MM.1S (cell line): ENCODE measurements at regions not wholly inside any gene's neighbourhood (a gene's known extent, or its start where the extent isn't known, plus 50 kb on each side); places are given as distances from the start of the nearest gene placed in this dataset.
A peak's percentile ranks its signal among the peaks of the same experiment; 100 is the strongest.

ENCODE experiments used
- DNase-seq: peaks from one replicate; pipeline ENCODE4 v3.0.0-alpha.2; 2015
- H2AFZ ChIP-seq: fragments of 300-600 bp; sonication (generic); 2 replicates; pipeline ENCODE4 v1.6.0; 2016; ENCODE audit warnings: antibody characterized with exemption, low read length
- H3F3A ChIP-seq: fragments of 300-600 bp; sonication (generic); 2 replicates; pipeline ENCODE4 v1.6.1; 2016; ENCODE audit warnings: mild to moderate bottlenecking, antibody characterized with exemption, low read length, moderate library complexity, mixed read lengths; ENCODE audit not compliant: insufficient read depth
- H3K27ac ChIP-seq: fragments of 300-600 bp; sonication (generic); 2 replicates; pipeline ENCODE4 v1.5.1; 2016; ENCODE audit warnings: mild to moderate bottlenecking, low read length
- H3K27me3 ChIP-seq: fragments of 300-600 bp; sonication (generic); replicated peaks from 2 replicates; pipeline ENCODE4 v1.6.0; 2016; ENCODE audit warnings: low read length; ENCODE audit not compliant: insufficient read depth
- H3K36me3 ChIP-seq: fragments of 300-600 bp; sonication (generic); replicated peaks from 2 replicates; pipeline ENCODE4 v1.6.1; 2016; ENCODE audit warnings: mild to moderate bottlenecking, low read length, mixed read lengths; ENCODE audit not compliant: insufficient read depth
- H3K4me1 ChIP-seq: fragments of 300-600 bp; sonication (generic); 2 replicates; pipeline ENCODE4 v1.6.1; 2016; ENCODE audit warnings: low read length, mixed read lengths
- H3K4me2 ChIP-seq: fragments of 300-600 bp; sonication (generic); 2 replicates; pipeline ENCODE4 v1.6.0; 2016; ENCODE audit warnings: low read depth, low read length
- H3K4me3 ChIP-seq: fragments of 300-600 bp; sonication (generic); 2 replicates; pipeline ENCODE4 v1.5.1; 2016; ENCODE audit warnings: low read length, mixed read lengths
- H3K79me2 ChIP-seq: fragments of 300-600 bp; sonication (generic); 2 replicates; pipeline ENCODE4 v1.6.1; 2016; ENCODE audit warnings: mixed run types, low read length, mixed read lengths
- H3K9ac ChIP-seq: fragments of 300-600 bp; sonication (generic); 2 replicates; pipeline ENCODE4 v1.6.1; 2016; ENCODE audit warnings: low read length, mixed read lengths
- H3K9me2 ChIP-seq: fragments of 300-600 bp; sonication (generic); replicated peaks from 2 replicates; pipeline ENCODE4 v1.6.1; 2016; ENCODE audit warnings: mild to moderate bottlenecking, low read length, mixed read lengths; ENCODE audit not compliant: insufficient read depth
- H3K9me3 ChIP-seq: fragments of 300-600 bp; sonication (generic); replicated peaks from 2 replicates; pipeline ENCODE4 v1.6.1; 2016; ENCODE audit warnings: mild to moderate bottlenecking, low read length, mixed read lengths; ENCODE audit not compliant: insufficient read depth
- H4K20me1 ChIP-seq: fragments of 300-600 bp; sonication (generic); 2 replicates; pipeline ENCODE4 v1.6.1; 2016; ENCODE audit warnings: mild to moderate bottlenecking, low read length, moderate library complexity, mixed read lengths; ENCODE audit not compliant: insufficient read depth
- EZH2 ChIP-seq: fragments of 300-600 bp; sonication (generic); optimal IDR thresholded peaks from 2 replicates; pipeline ENCODE3; 2017; ENCODE audit warnings: low read depth, mild to moderate bottlenecking, antibody characterized with exemption, low read length, mixed read lengths
- EZH2phosphoT487 ChIP-seq: fragments of 300-600 bp; sonication (generic); IDR thresholded peaks from 2 replicates; pipeline ENCODE4 v1.6.1; 2018; ENCODE audit warnings: antibody characterized with exemption, low read length
- TF ChIP-seq, protein P1 (sequence below): fragments of 300-600 bp; sonication (generic); IDR thresholded peaks from 2 replicates; pipeline ENCODE4 v1.5.1; 2016; ENCODE audit warnings: antibody characterized with exemption, low read length, mixed read lengths

DNA sequence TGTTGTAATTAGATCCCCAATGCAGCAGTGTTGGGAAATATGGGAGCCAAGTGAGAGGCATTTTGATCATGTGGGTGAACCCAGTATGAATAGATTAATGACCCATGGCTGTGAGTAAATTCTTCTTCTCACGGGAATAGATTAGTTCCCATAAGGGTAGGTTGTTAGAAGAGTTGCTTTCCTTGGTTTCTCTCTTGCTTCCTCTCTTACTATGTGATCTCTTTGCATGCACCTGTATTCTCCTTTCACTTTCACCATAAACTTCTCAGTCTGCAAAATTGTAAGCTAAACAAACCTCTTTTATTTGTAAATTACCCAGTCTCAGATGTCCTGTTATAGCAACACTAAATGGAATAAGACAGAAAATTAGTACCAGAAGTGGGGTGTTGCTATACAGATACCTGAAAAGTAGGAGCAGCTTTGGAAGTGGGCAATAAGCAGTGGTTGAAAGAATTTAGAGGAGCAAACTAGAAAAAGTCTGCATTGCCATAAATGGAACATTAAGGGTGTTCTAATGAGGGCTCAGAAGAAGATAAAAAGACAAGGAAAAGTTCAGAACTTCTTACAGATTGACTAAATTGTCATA, 1090.0 kb upstream of the ARRDC3 start:
- Histone ChIP-seq H2AFZ (no peak overlapping the region), H3K4me3 (no peak overlapping the region), H3K79me2 (no peaks in the 10 kb centered on the region), H3K27me3 (no peaks in the 10 kb centered on the region), H3F3A (no peaks in the 10 kb centered on the region), H4K20me1 (no peaks in the 10 kb centered on the region), H3K27ac (no peak overlapping the region), H3K36me3 (no peaks in the 10 kb centered on the region), H3K4me2 (no peak overlapping the region), H3K9me2 (no peaks in the 10 kb centered on the region), H3K9ac (no peak overlapping the region), H3K4me1 (no peaks in the 10 kb centered on the region), H3K9me3 (no peaks in the 10 kb centered on the region)
- no peak for DNase-seq
- TF ChIP-seq EZH2phosphoT487 (no peak), EZH2 (no peak)
- TF ChIP-seq, protein P1, sequence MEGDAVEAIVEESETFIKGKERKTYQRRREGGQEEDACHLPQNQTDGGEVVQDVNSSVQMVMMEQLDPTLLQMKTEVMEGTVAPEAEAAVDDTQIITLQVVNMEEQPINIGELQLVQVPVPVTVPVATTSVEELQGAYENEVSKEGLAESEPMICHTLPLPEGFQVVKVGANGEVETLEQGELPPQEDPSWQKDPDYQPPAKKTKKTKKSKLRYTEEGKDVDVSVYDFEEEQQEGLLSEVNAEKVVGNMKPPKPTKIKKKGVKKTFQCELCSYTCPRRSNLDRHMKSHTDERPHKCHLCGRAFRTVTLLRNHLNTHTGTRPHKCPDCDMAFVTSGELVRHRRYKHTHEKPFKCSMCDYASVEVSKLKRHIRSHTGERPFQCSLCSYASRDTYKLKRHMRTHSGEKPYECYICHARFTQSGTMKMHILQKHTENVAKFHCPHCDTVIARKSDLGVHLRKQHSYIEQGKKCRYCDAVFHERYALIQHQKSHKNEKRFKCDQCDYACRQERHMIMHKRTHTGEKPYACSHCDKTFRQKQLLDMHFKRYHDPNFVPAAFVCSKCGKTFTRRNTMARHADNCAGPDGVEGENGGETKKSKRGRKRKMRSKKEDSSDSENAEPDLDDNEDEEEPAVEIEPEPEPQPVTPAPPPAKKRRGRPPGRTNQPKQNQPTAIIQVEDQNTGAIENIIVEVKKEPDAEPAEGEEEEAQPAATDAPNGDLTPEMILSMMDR: no peak

DNA sequence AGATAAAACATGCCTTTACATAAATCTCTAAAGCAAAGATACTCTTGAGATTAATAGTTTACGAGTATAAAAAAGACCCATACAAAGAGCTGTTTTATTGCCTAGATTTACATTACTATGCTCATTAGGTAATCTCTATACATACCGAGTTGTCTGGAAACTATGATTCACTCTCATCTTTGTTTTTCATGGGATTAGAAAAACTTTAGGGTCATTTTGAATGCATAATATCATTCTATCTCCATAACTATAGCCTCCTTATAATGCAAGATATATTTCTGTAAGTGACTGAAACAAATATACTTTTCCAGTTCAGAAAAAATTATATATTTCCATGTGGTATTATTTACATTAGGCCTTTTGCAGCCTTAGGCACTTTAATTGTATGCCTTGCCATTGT, 1088.7 kb upstream of the ARRDC3 start:
- no peaks in the 10 kb centered on the region for H3K79me2 ChIP-seq
- no peak overlapping the region for H3K27ac ChIP-seq
- no peaks in the 10 kb centered on the region for H3K9me2 ChIP-seq
- H3F3A ChIP-seq: no peaks in the 10 kb centered on the region
- H3K4me1 ChIP-seq: no peaks in the 10 kb centered on the region
- no peak overlapping the region for H3K9ac ChIP-seq
- no peak overlapping the region for H2AFZ ChIP-seq
- H3K36me3 ChIP-seq: no peaks in the 10 kb centered on the region
- no peak overlapping the region for H3K4me2 ChIP-seq
- H3K4me3 ChIP-seq: no peak overlapping the region
- no peak for DNase-seq
- no peaks in the 10 kb centered on the region for H3K27me3 ChIP-seq
- H3K9me3 ChIP-seq: no peaks in the 10 kb centered on the region
- TF ChIP-seq EZH2 (no peak), EZH2phosphoT487 (no peak)
- TF ChIP-seq, protein P1: no peak
- H4K20me1 ChIP-seq: no peaks in the 10 kb centered on the region

DNA sequence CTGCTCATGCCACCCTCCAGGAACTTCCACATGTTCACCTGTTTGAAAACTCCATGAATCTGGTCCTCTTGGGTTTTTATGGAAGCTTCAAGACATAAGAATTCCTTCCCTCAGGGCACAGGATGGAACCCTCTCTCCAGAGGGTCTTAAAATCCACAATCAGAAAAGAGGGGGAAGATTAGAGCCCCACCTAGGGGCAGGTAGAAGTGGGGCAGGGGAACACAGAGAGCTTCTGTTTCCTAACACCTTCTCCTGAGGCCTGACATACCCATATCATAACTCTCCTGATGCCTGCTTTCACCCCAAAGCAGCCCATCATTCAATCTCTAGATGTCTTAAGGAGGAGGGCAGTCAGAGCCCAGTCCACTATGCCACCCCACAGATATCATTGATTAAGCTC, 1087.7 kb upstream of the ARRDC3 start:
- no peak for TF ChIP-seq EZH2
- no peak for TF ChIP-seq EZH2phosphoT487
- TF ChIP-seq, protein P1: peak; percentile 17; the same call in 1 of the 2 replicates
- Histone ChIP-seq H3K27ac (no peak overlapping the region), H3F3A (no peaks in the 10 kb centered on the region), H3K79me2 (no peaks in the 10 kb centered on the region), H3K9me3 (no peaks in the 10 kb centered on the region), H4K20me1 (no peaks in the 10 kb centered on the region), H3K4me3 (no peak overlapping the region), H3K27me3 (no peaks in the 10 kb centered on the region), H3K9ac (no peak overlapping the region), H3K36me3 (no peaks in the 10 kb centered on the region), H3K4me2 (no peak overlapping the region), H2AFZ (no peak overlapping the region), H3K9me2 (no peaks in the 10 kb centered on the region), H3K4me1 (no peaks in the 10 kb centered on the region)
- DNase-seq: no peak
